ENCODE measurements at regions not wholly inside any gene's neighbourhood (a gene's known extent, or its start where the extent isn't known, plus 50 kb on each side); places are given as distances from the start of the nearest gene placed in this dataset.

- no peak overlapping the region for H3K9ac ChIP-seq (replicated peaks in 1 of 4; ENCODE audit: extremely low read depth in 1 of 4, low read depth in 3 of 4, low read length in 3 of 4)
- H3K4ac ChIP-seq (replicated peaks; ENCODE audit: insufficient read length, low read depth, low read length) = no peak overlapping the region
- 91% methylated on average over 4 of the region's 4 CpGs; no CpG with 5 or more reads in 1 of the 2 experiments for WGBS, 2 experiments (ENCODE audit: extremely low coverage in 1 of 2, insufficient coverage in 1 of 2, insufficient read length in 1 of 2, insufficient replicate concordance in 2 of 2, low coverage in 1 of 2, low lambda C conversion rate in 2 of 2, missing lambda C conversion rate in 1 of 2)
- no peak for TF ChIP-seq EZH2 (IDR thresholded peaks at IDR 0.05; ENCODE audit: low read depth, low read length, severe bottlenecking)
- TF ChIP-seq KDM5A (IDR thresholded peaks at IDR 0.05; ENCODE audit: low read length) = no peak
- TF ChIP-seq SRF (IDR thresholded peaks at IDR 0.05; ENCODE audit: low read depth, low read length) = no peak
- no peak for TF ChIP-seq BCL11A (IDR thresholded peaks at IDR 0.05; ENCODE audit: low read depth in 2 of 2, low read length in 2 of 2)
- no peak for TF ChIP-seq CHD1 (IDR thresholded peaks at IDR 0.05; ENCODE audit: low read depth, low read length)
- TF ChIP-seq CBX8 (IDR thresholded peaks at IDR 0.05; ENCODE audit: borderline replicate concordance, low read depth, low read length) = no peak
- no peak for TF ChIP-seq CEBPB (IDR thresholded peaks at IDR 0.05; ENCODE audit: low read depth, low read length)
- TF ChIP-seq TAF7 (optimal IDR thresholded peaks at IDR 0.05; ENCODE audit: borderline replicate concordance, low read depth, low read length) = no peak
- TF ChIP-seq HDAC2 (IDR thresholded peaks at IDR 0.05; ENCODE audit: borderline replicate concordance in 1 of 2, low read depth in 2 of 2, low read length in 2 of 2) = no peak
- TF ChIP-seq FOSL1 (IDR thresholded peaks at IDR 0.05; ENCODE audit: insufficient read depth, low read depth, low read length) = no peak
- no peak for TF ChIP-seq SP1 (IDR thresholded peaks at IDR 0.05; ENCODE audit: low read depth, low read length)
- no peak for TF ChIP-seq SP4 (IDR thresholded peaks at IDR 0.05; ENCODE audit: low read length)
- no peak for TF ChIP-seq EP300 (IDR thresholded peaks at IDR 0.05; ENCODE audit: borderline replicate concordance in 1 of 2, low read depth in 2 of 2, low read length in 2 of 2)
- no peak for TF ChIP-seq NANOG (IDR thresholded peaks at IDR 0.05; ENCODE audit: insufficient read depth, low read depth, low read length, poor library complexity, severe bottlenecking)
- no peak for TF ChIP-seq SIRT6 (IDR thresholded peaks at IDR 0.05; ENCODE audit: low read length)
- H3K79me2 ChIP-seq (ENCODE audit: control insufficient read depth in 1 of 2, insufficient read depth in 2 of 2, low read length in 2 of 2) = no peaks in the 10 kb centered on the region
- no peak overlapping the region for H2AFZ ChIP-seq (ENCODE audit: low read length)
- H3K4me3 ChIP-seq (ENCODE audit: extremely low read depth in 1 of 4, insufficient read depth in 2 of 4, low read depth in 3 of 4, low read length in 4 of 4) = no peak overlapping the region
- H2BK5ac ChIP-seq (ENCODE audit: low read depth, low read length) = no peak overlapping the region
- H3K14ac ChIP-seq (ENCODE audit: insufficient read length) = no peak overlapping the region
- no peak overlapping the region for H2BK15ac ChIP-seq (ENCODE audit: low read length)
- H3K4me1 ChIP-seq (replicated peaks in 1 of 4; ENCODE audit: control insufficient read depth in 3 of 4, insufficient read depth in 4 of 4, low read length in 3 of 4) = no peaks in the 10 kb centered on the region
- H4K8ac ChIP-seq (ENCODE audit: extremely low read depth, insufficient read depth, low read length) = no peak overlapping the region
- no peaks in the 10 kb centered on the region for H3K79me1 ChIP-seq (ENCODE audit: low read depth, low read length)
- no peak overlapping the region for H3K18ac ChIP-seq (ENCODE audit: extremely low read depth, low read length)
- no peak overlapping the region for H3K27ac ChIP-seq (ENCODE audit: low read depth, low read length)
- no peak for FAIRE-seq
- no peak overlapping the region for H3K56ac ChIP-seq (replicated peaks; ENCODE audit: insufficient read length, low read depth, low read length)
- no peaks in the 10 kb centered on the region for H3K27me3 ChIP-seq (replicated peaks in 1 of 4; ENCODE audit: control insufficient read depth in 3 of 4, extremely low read depth in 1 of 4, insufficient read depth in 3 of 4, low read length in 3 of 4)
- H2BK120ac ChIP-seq (replicated peaks; ENCODE audit: low read depth, low read length) = no peak overlapping the region
- H2BK12ac ChIP-seq (ENCODE audit: low read depth, low read length) = no peak overlapping the region
- no peak overlapping the region for H4K5ac ChIP-seq (ENCODE audit: insufficient read length, low read depth, low read length)
- no peaks in the 10 kb centered on the region for H3K23me2 ChIP-seq (ENCODE audit: low read depth, low read length)
- no peak overlapping the region for H3K4me2 ChIP-seq (ENCODE audit: insufficient read depth in 1 of 2, low read depth in 2 of 2, low read length in 2 of 2)
- CTCF ChIA-PET (ENCODE audit: partially characterized antibody) = interaction anchor here (0.9 to 1.0 kb wide), 2 partner anchors 13 to 38 kb away, joined by 3 to 5 read pairs; no protein-coding TSS in a partner anchor
- H2AK5ac ChIP-seq (ENCODE audit: low read depth, low read length) = no peak overlapping the region
- no peak overlapping the region for H2BK20ac ChIP-seq (ENCODE audit: low read length)
- POLR2A ChIA-PET (ENCODE audit: partially characterized antibody) = no interaction called here
- no peak overlapping the region for H3K23ac ChIP-seq (ENCODE audit: insufficient read length)
- H3K36me3 ChIP-seq (ENCODE audit: control insufficient read depth in 2 of 4, insufficient read depth in 4 of 4, low read length in 3 of 4) = no peaks in the 10 kb centered on the region
- no peak overlapping the region for H4K91ac ChIP-seq (replicated peaks; ENCODE audit: insufficient read length, low read length)
- no peaks in the 10 kb centered on the region for H3K9me3 ChIP-seq (ENCODE audit: insufficient read depth in 2 of 2, low read depth in 1 of 2, low read length in 1 of 2)
- no peak for DNase-seq (ENCODE audit: low read depth in 1 of 2, low spot score in 2 of 2)
- H4K20me1 ChIP-seq (replicated peaks in 1 of 2; ENCODE audit: control insufficient read depth in 1 of 2, insufficient read depth in 2 of 2, low read length in 2 of 2) = no peaks in the 10 kb centered on the region
Measured at GRCh38 chr20:41786158-41786557, 168.0 kb upstream of the CHD6 start.

Measured in H1 (cell line).